Keratinocyte (primary cell): ENCODE measurements at regions not wholly inside any gene's neighbourhood (a gene's known extent, or its start where the extent isn't known, plus 50 kb on each side); places are given as distances from the start of the nearest gene placed in this dataset.

Experiments used
- DNase-seq: peaks from one replicate; pipeline ENCODE4 v3.0.0-alpha.2; 2011; ENCODE audit warnings: low read depth, missing footprints, low spot score
- FAIRE-seq: peaks from 2 replicates; lab custom pipeline; 2011; peaks lifted over from hg19 to GRCh38; lab: Jason Lieb, UNC
- H2AFZ ChIP-seq: 2 replicates; pipeline ENCODE4 v1.6.0; 2012; ENCODE audit warnings: low read length, control low read depth, inconsistent platforms; ENCODE audit not compliant: control insufficient read depth
- H3K27ac ChIP-seq: 2 replicates; pipeline ENCODE4 v1.5.1; 2011; ENCODE audit warnings: low read length; ENCODE audit not compliant: control insufficient read depth, insufficient read depth
- H3K27me3 ChIP-seq: 3 replicates; pipeline ENCODE4 v1.6.0; 2011; ENCODE audit warnings: low read length; ENCODE audit not compliant: control insufficient read depth, insufficient read depth; ENCODE audit errors: extremely low read depth
- H3K36me3 ChIP-seq, 2 experiments: 2 replicates in 1 of 2; 3 replicates in 1 of 2; pipeline ENCODE4 v1.5.1; 2011; ENCODE audit warnings: low read length in 2 of 2, mild to moderate bottlenecking in 1 of 2; ENCODE audit not compliant: control insufficient read depth in 2 of 2, insufficient read depth in 2 of 2; ENCODE audit errors: extremely low read depth in 1 of 2
- H3K4me1 ChIP-seq: 3 replicates; pipeline ENCODE4 v1.5.1; 2011; ENCODE audit warnings: low read length; ENCODE audit not compliant: control insufficient read depth, insufficient read depth; ENCODE audit errors: extremely low read depth
- H3K4me2 ChIP-seq: 3 replicates; pipeline ENCODE4 v1.6.0; 2011; ENCODE audit warnings: low read depth, low read length; ENCODE audit not compliant: control insufficient read depth, insufficient read depth; ENCODE audit errors: extremely low read depth
- H3K4me3 ChIP-seq, 3 experiments: fragments of 200-600 bp in 1 of 3; sonication (generic) in 1 of 3; 2 replicates in 2 of 3; 3 replicates in 1 of 3; pipeline ENCODE4 v1.5.1; 2011 to 2016; ENCODE audit warnings: low read length in 3 of 3, mild to moderate bottlenecking in 3 of 3, control low read depth in 2 of 3, inconsistent platforms in 1 of 3, low read depth in 1 of 3, mixed read lengths in 1 of 3, mixed run types in 1 of 3, moderate library complexity in 1 of 3; ENCODE audit not compliant: control insufficient read depth in 2 of 3, insufficient read depth in 2 of 3; ENCODE audit errors: extremely low read depth in 1 of 3
- H3K79me2 ChIP-seq: 2 replicates; pipeline ENCODE4 v1.6.0; 2012; ENCODE audit warnings: low read length; ENCODE audit not compliant: control insufficient read depth, insufficient read depth
- H3K9ac ChIP-seq: 3 replicates; pipeline ENCODE4 v1.6.0; 2011; ENCODE audit warnings: low read length; ENCODE audit not compliant: control insufficient read depth, insufficient read depth; ENCODE audit errors: extremely low read depth
- H3K9me1 ChIP-seq: 3 replicates; pipeline ENCODE4 v1.6.0; 2011; ENCODE audit warnings: low read length; ENCODE audit not compliant: control insufficient read depth, insufficient read depth; ENCODE audit errors: extremely low read depth
- H3K9me3 ChIP-seq: 2 replicates; pipeline ENCODE4 v1.5.1; 2012; ENCODE audit warnings: low read depth, low read length; ENCODE audit not compliant: control insufficient read depth
- H4K20me1 ChIP-seq: 3 replicates; pipeline ENCODE4 v1.6.0; 2011; ENCODE audit warnings: low read length; ENCODE audit not compliant: control insufficient read depth, insufficient read depth; ENCODE audit errors: extremely low read depth
- EZH2 ChIP-seq: IDR thresholded peaks from one replicate; pipeline ENCODE4 v1.6.1; 2012; ENCODE audit warnings: inconsistent platforms, mild to moderate bottlenecking, low read length, moderate library complexity
- dilution Hi-C: fragments of 300-500 bp; cut with MboI; formaldehyde crosslinking; loops from one replicate; pipeline ENCODE4 v1.7.0; 2020; ENCODE audit warnings: low sequenced_read_pairs; ENCODE audit not compliant: extremely low pct_ligation_motif_present
- TF ChIP-seq, protein P1 (sequence below), 3 experiments: IDR thresholded peaks in 1 of 3; conservative IDR thresholded peaks in 1 of 3; optimal IDR thresholded peaks in 1 of 3; 2 replicates in 2 of 3; 3 replicates in 1 of 3; pipeline versions ENCODE3 to v1.5.1; 2011; ENCODE audit warnings: low read length in 3 of 3, mild to moderate bottlenecking in 3 of 3, moderate library complexity in 2 of 3, control low read depth in 1 of 3, inconsistent platforms in 1 of 3; ENCODE audit not compliant: insufficient read depth in 2 of 3; ENCODE audit errors: extremely low read depth in 1 of 3

DNA sequence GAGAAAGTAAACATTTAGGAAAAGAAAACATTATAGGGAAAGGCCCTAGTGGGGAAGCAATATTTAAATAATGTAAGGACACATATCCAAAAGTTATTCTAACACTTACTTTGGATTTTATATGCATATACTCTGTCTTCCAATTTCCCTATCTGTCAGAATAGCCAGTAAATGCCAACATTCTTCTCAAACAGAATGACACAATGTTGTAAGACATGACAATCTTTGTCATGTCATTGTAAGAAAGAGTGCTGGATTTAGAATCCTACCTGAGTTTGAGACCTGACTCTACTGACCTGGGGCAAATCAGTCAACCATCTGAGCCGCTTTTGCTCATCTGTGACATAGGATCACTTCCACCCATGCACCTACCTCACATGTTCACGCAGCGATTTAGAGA is 198.3 kb downstream of the PHLDA1 start:
- Histone ChIP-seq H3K27ac (no peak overlapping the region), H3K4me3 (no peak overlapping the region), H4K20me1 (no peaks in the 10 kb centered on the region), H3K9me1 (no peaks in the 10 kb centered on the region), H3K4me2 (no peak overlapping the region), H3K79me2 (no peaks in the 10 kb centered on the region), H3K36me3 (no peaks in the 10 kb centered on the region), H3K9me3 (no peaks in the 10 kb centered on the region), H3K9ac (no peak overlapping the region), H3K27me3 (no peaks in the 10 kb centered on the region), H2AFZ (no peak overlapping the region), H3K4me1 (peaks cover 6% of the 10 kb centered on the region)
- dilution Hi-C loops, result no loop called here
- FAIRE-seq, result no peak
- DNase-seq, result no peak
- TF ChIP-seq, protein P1, sequence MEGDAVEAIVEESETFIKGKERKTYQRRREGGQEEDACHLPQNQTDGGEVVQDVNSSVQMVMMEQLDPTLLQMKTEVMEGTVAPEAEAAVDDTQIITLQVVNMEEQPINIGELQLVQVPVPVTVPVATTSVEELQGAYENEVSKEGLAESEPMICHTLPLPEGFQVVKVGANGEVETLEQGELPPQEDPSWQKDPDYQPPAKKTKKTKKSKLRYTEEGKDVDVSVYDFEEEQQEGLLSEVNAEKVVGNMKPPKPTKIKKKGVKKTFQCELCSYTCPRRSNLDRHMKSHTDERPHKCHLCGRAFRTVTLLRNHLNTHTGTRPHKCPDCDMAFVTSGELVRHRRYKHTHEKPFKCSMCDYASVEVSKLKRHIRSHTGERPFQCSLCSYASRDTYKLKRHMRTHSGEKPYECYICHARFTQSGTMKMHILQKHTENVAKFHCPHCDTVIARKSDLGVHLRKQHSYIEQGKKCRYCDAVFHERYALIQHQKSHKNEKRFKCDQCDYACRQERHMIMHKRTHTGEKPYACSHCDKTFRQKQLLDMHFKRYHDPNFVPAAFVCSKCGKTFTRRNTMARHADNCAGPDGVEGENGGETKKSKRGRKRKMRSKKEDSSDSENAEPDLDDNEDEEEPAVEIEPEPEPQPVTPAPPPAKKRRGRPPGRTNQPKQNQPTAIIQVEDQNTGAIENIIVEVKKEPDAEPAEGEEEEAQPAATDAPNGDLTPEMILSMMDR (optimal IDR thresholded peaks at IDR 0.05 in 1 of 3, IDR thresholded peaks at IDR 0.05 in 1 of 3, conservative IDR thresholded peaks at IDR 0.05 in 1 of 3; ENCODE audit: extremely low read depth in 1 of 3, insufficient read depth in 2 of 3, low read length in 3 of 3), result no peak
- TF ChIP-seq EZH2, result no peak

DNA sequence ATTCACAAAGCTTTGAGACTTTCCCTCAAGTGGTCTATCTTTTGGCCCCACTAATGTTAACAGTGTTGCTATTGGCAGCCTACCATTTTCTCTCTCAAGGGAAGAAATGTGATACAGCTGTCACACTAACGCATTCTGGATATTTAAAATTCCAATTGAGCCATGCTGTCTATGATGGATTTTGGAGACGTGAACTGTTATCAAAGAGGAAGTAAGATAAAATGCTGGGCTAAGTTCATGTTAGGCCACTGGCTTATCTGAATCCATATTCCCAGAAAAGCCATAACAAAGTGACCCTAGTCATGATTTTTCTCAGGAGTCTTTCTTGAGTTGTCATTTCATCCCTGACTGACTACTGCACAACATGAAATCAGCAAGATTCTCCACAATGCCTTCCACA is 200.2 kb downstream of the PHLDA1 start:
- Histone ChIP-seq H3K4me3 (no peak overlapping the region), H3K9ac (no peak overlapping the region), H2AFZ (no peak overlapping the region), H3K27me3 (no peaks in the 10 kb centered on the region), H3K4me2 (no peak overlapping the region), H3K36me3 (peaks cover 0 to 3% of the 10 kb centered on the region in 2 experiments), H3K79me2 (no peaks in the 10 kb centered on the region), H3K4me1 (peaks cover 14% of the 10 kb centered on the region), H3K27ac (no peak overlapping the region), H3K9me1 (no peaks in the 10 kb centered on the region), H3K9me3 (no peaks in the 10 kb centered on the region), H4K20me1 (no peaks in the 10 kb centered on the region)
- dilution Hi-C loops, result no loop called here
- TF ChIP-seq, protein P1 (optimal IDR thresholded peaks at IDR 0.05 in 1 of 3, IDR thresholded peaks at IDR 0.05 in 1 of 3, conservative IDR thresholded peaks at IDR 0.05 in 1 of 3; ENCODE audit: extremely low read depth in 1 of 3, insufficient read depth in 2 of 3, low read length in 3 of 3), result no peak
- TF ChIP-seq EZH2, result no peak
- FAIRE-seq, result no peak
- no peak for DNase-seq
